H9 (cell line): ENCODE measurements at regions not wholly inside any gene's neighbourhood (a gene's known extent, or its start where the extent isn't known, plus 50 kb on each side); places are given as distances from the start of the nearest gene placed in this dataset.

Experiments
- DNase-seq: peaks from one replicate; pipeline ENCODE4 v3.0.0-alpha.2; 2017
- H2AFZ ChIP-seq: one replicate; pipeline ENCODE4 v1.6.1; 2013; ENCODE audit warnings: mild to moderate bottlenecking, low read length, control low read depth, moderate library complexity
- H2AK5ac ChIP-seq: 2 replicates; pipeline ENCODE4 v1.6.1; 2013; ENCODE audit warnings: low read length, control low read depth, mixed read lengths; ENCODE audit not compliant: insufficient read length
- H2BK120ac ChIP-seq: one replicate; pipeline ENCODE4 v1.6.1; 2013; ENCODE audit warnings: low read depth, mild to moderate bottlenecking, low read length, control low read depth, inconsistent platforms; ENCODE audit not compliant: poor library complexity, severe bottlenecking
- H2BK12ac ChIP-seq: 2 replicates; pipeline ENCODE4 v1.6.1; 2013; ENCODE audit warnings: low read length, control low read depth, mixed read lengths, low read depth; ENCODE audit not compliant: insufficient read length
- H2BK15ac ChIP-seq: 2 replicates; pipeline ENCODE4 v1.6.1; 2013; ENCODE audit warnings: low read depth, low read length, control low read depth
- H2BK20ac ChIP-seq: one replicate; pipeline ENCODE4 v1.6.1; 2013; ENCODE audit warnings: low read depth, mild to moderate bottlenecking, low read length, control low read depth, inconsistent platforms; ENCODE audit not compliant: poor library complexity, severe bottlenecking
- H2BK5ac ChIP-seq: 2 replicates; pipeline ENCODE4 v1.6.1; 2013; ENCODE audit warnings: low read length, control low read depth, mixed read lengths; ENCODE audit not compliant: insufficient read length
- H3K14ac ChIP-seq: 2 replicates; pipeline ENCODE4 v1.6.1; 2013; ENCODE audit warnings: low read length, control low read depth; ENCODE audit not compliant: insufficient read depth
- H3K18ac ChIP-seq: 2 replicates; pipeline ENCODE4 v1.6.1; 2013; ENCODE audit warnings: low read depth, mild to moderate bottlenecking, mixed read lengths, low read length, control low read depth; ENCODE audit not compliant: insufficient read length
- H3K23ac ChIP-seq: 2 replicates; pipeline ENCODE4 v1.6.1; 2013; ENCODE audit warnings: low read length, control low read depth, mixed read lengths, low read depth; ENCODE audit not compliant: insufficient read length
- H3K23me2 ChIP-seq: 2 replicates; pipeline ENCODE4 v1.6.1; 2013; ENCODE audit warnings: low read depth, mild to moderate bottlenecking, mixed read lengths, low read length, control low read depth; ENCODE audit not compliant: insufficient read length, poor library complexity, severe bottlenecking
- H3K27ac ChIP-seq: 2 replicates; pipeline ENCODE4 v1.5.1; 2013; ENCODE audit warnings: low read length, control low read depth, mixed read lengths, low read depth; ENCODE audit not compliant: insufficient read length
- H3K27me3 ChIP-seq: 2 replicates; pipeline ENCODE4 v1.6.1; 2013; ENCODE audit warnings: low read length, control low read depth, inconsistent platforms; ENCODE audit not compliant: insufficient read depth
- H3K4ac ChIP-seq: 2 replicates; pipeline ENCODE4 v1.6.1; 2013; ENCODE audit warnings: low read depth, mild to moderate bottlenecking, control low read depth, inconsistent platforms, low read length, moderate library complexity
- H3K4me1 ChIP-seq: 2 replicates; pipeline ENCODE4 v1.6.1; 2013; ENCODE audit warnings: low read length, control low read depth, inconsistent platforms; ENCODE audit not compliant: insufficient read depth
- H3K4me2 ChIP-seq: 2 replicates; pipeline ENCODE4 v1.6.1; 2013; ENCODE audit warnings: low read length, control low read depth, mixed read lengths; ENCODE audit not compliant: insufficient read length, insufficient read depth
- H3K56ac ChIP-seq: 2 replicates; pipeline ENCODE4 v1.6.1; 2013; ENCODE audit warnings: low read depth, mild to moderate bottlenecking, mixed read lengths, low read length, control low read depth; ENCODE audit not compliant: insufficient read length
- H3K79me1 ChIP-seq: 2 replicates; pipeline ENCODE4 v1.6.1; 2013; ENCODE audit warnings: low read depth, mild to moderate bottlenecking, moderate library complexity, low read length, control low read depth, inconsistent platforms; ENCODE audit not compliant: insufficient read depth, poor library complexity, severe bottlenecking
- H3K79me2 ChIP-seq: 2 replicates; pipeline ENCODE4 v1.6.1; 2013; ENCODE audit warnings: low read length, control low read depth, inconsistent platforms; ENCODE audit not compliant: insufficient read depth
- H3K9ac ChIP-seq: 2 replicates; pipeline ENCODE4 v1.6.1; 2013; ENCODE audit warnings: low read length, control low read depth, mixed read lengths; ENCODE audit not compliant: insufficient read length; ENCODE audit errors: extremely low read depth
- H3K9me3 ChIP-seq: one replicate; pipeline ENCODE4 v1.6.1; 2013; ENCODE audit warnings: low read depth, low read length, inconsistent platforms; ENCODE audit not compliant: control insufficient read depth
- H3T11ph ChIP-seq: one replicate; pipeline ENCODE4 v1.6.1; 2013; ENCODE audit warnings: mild to moderate bottlenecking, low read length, control low read depth, inconsistent platforms
- H4K20me1 ChIP-seq: one replicate; pipeline ENCODE4 v1.6.1; 2013; ENCODE audit not compliant: control insufficient read depth, insufficient read length, insufficient read depth
- H4K5ac ChIP-seq: 2 replicates; pipeline ENCODE4 v1.6.1; 2013; ENCODE audit warnings: low read depth, mild to moderate bottlenecking, mixed read lengths, low read length, control low read depth; ENCODE audit not compliant: insufficient read length
- H4K8ac ChIP-seq: replicated peaks from 2 replicates; pipeline ENCODE4 v1.6.1; 2013; ENCODE audit warnings: low read length, control low read depth, mixed read lengths, low read depth; ENCODE audit not compliant: insufficient read length
- H4K91ac ChIP-seq: 2 replicates; pipeline ENCODE4 v1.6.1; 2013; ENCODE audit warnings: low read depth, mild to moderate bottlenecking, moderate library complexity, mixed read lengths, low read length, control low read depth; ENCODE audit not compliant: insufficient read length
- H3K27ac Mint-ChIP-seq, 3 experiments: 2 replicates in 2 of 3; 3 replicates in 1 of 3; pipeline ENCODE4 v1.8.0; 2020 to 2021; ENCODE audit warnings: mixed read lengths in 3 of 3, mild to moderate bottlenecking in 1 of 3, moderate library complexity in 1 of 3
- H3K27me3 Mint-ChIP-seq: 2 replicates; pipeline ENCODE4 v1.8.0; 2021; ENCODE audit warnings: low read depth, mild to moderate bottlenecking, moderate library complexity, mixed read lengths
- H3K36me3 Mint-ChIP-seq, 3 experiments: 2 replicates in 2 of 3; 3 replicates in 1 of 3; pipeline ENCODE4 v1.8.0; 2020 to 2021; ENCODE audit warnings: low read depth in 3 of 3, mixed read lengths in 3 of 3; ENCODE audit not compliant: insufficient read depth in 1 of 3
- H3K4me1 Mint-ChIP-seq, 2 experiments: 2 replicates each; pipeline ENCODE4 v1.8.0; 2020; ENCODE audit warnings: mixed read lengths in 2 of 2
- H3K4me3 Mint-ChIP-seq, 2 experiments: 2 replicates in 1 of 2; 3 replicates in 1 of 2; pipeline ENCODE4 v1.8.0; 2020 to 2021; ENCODE audit warnings: mild to moderate bottlenecking in 2 of 2, mixed read lengths in 2 of 2, moderate library complexity in 1 of 2
- H3K9me3 Mint-ChIP-seq, 2 experiments: 2 replicates in 1 of 2; 3 replicates in 1 of 2; pipeline ENCODE4 v1.8.0; 2020; ENCODE audit warnings: mild to moderate bottlenecking in 2 of 2, mixed read lengths in 2 of 2, moderate library complexity in 1 of 2
- WGBS: extraction: QIAGEN DNeasy Blood & Tissue Kit; methylation state at CpG from one replicate; pipeline ENCODE4 v1.1.7; 2013; ENCODE audit warnings: missing lambda C conversion rate, low lambda C conversion rate, mixed read lengths; ENCODE audit not compliant: insufficient read length; ENCODE audit errors: extremely low coverage; 5-methylcytosine and 5-hydroxymethylcytosine counted together
- TF ChIP-seq, protein P1 (sequence below): fragments of 200-600 bp; sonication (generic); conservative IDR thresholded peaks from 3 replicates; pipeline ENCODE4 v1.8.0; 2021; ENCODE audit warnings: antibody characterized with exemption, mild to moderate bottlenecking

- no peaks in the 10 kb centered on the region for H3K79me2 ChIP-seq
- H2BK12ac ChIP-seq, result no peak overlapping the region
- H3K4me2 ChIP-seq, result no peak overlapping the region
- no peak overlapping the region for H4K5ac ChIP-seq
- H3K4me1 Mint-ChIP-seq, result peaks cover 6 to 18% of the 10 kb centered on the region in 2 experiments; a peak in 3 of 4 replicates
- peaks cover 9% of the 10 kb centered on the region for H3K27me3 Mint-ChIP-seq
- no peak overlapping the region for H3K56ac ChIP-seq
- H2BK15ac ChIP-seq, result no peak overlapping the region
- no peak overlapping the region for H3K4ac ChIP-seq
- H3K23ac ChIP-seq, result no peak overlapping the region
- H3K9me3 Mint-ChIP-seq, result no peaks in the 10 kb centered on the region; a peak in 1 of 5 replicates
- no peak overlapping the region for H3K9ac ChIP-seq
- no CpG with 5 or more reads among the region's 3 CpGs for WGBS
- no peak overlapping the region for H2AK5ac ChIP-seq
- no peak overlapping the region for H2BK5ac ChIP-seq
- H3K4me1 ChIP-seq, result no peaks in the 10 kb centered on the region
- no peak for DNase-seq
- no peaks in the 10 kb centered on the region; the same call in 1 of the 2 replicates for H3K27me3 ChIP-seq
- no peaks in the 10 kb centered on the region for H3K9me3 ChIP-seq
- TF ChIP-seq, protein P1, sequence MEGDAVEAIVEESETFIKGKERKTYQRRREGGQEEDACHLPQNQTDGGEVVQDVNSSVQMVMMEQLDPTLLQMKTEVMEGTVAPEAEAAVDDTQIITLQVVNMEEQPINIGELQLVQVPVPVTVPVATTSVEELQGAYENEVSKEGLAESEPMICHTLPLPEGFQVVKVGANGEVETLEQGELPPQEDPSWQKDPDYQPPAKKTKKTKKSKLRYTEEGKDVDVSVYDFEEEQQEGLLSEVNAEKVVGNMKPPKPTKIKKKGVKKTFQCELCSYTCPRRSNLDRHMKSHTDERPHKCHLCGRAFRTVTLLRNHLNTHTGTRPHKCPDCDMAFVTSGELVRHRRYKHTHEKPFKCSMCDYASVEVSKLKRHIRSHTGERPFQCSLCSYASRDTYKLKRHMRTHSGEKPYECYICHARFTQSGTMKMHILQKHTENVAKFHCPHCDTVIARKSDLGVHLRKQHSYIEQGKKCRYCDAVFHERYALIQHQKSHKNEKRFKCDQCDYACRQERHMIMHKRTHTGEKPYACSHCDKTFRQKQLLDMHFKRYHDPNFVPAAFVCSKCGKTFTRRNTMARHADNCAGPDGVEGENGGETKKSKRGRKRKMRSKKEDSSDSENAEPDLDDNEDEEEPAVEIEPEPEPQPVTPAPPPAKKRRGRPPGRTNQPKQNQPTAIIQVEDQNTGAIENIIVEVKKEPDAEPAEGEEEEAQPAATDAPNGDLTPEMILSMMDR, result no peak
- no peak overlapping the region for H3K18ac ChIP-seq
- H3T11ph ChIP-seq, result no peak overlapping the region
- H3K4me3 Mint-ChIP-seq, result no peak overlapping the region
- H3K27ac Mint-ChIP-seq, result no peak overlapping the region
- no peak overlapping the region for H3K27ac ChIP-seq
- H2AFZ ChIP-seq, result no peak overlapping the region
- H3K14ac ChIP-seq, result no peak overlapping the region
- H3K36me3 Mint-ChIP-seq, result no peaks in the 10 kb centered on the region
- no peaks in the 10 kb centered on the region for H4K20me1 ChIP-seq
- H4K91ac ChIP-seq, result no peak overlapping the region
- H2BK20ac ChIP-seq, result no peak overlapping the region
- H2BK120ac ChIP-seq, result no peak overlapping the region
- H3K79me1 ChIP-seq, result no peaks in the 10 kb centered on the region
- H3K23me2 ChIP-seq, result no peaks in the 10 kb centered on the region
- H4K8ac ChIP-seq, result no peak overlapping the region
These were observed 172.1 kb upstream of the LRFN2 start for GRCh38 chr6:40759264-40759663.
